B cell (primary cell): ENCODE measurements at regions not wholly inside any gene's neighbourhood (a gene's known extent, or its start where the extent isn't known, plus 50 kb on each side); places are given as distances from the start of the nearest gene placed in this dataset.

Source experiments
- EZH2 ChIP-seq: IDR thresholded peaks from 2 replicates; pipeline ENCODE4 v1.6.1; 2012; ENCODE audit warnings: borderline replicate concordance, low read depth, mild to moderate bottlenecking, moderate library complexity, low read length; ENCODE audit not compliant: insufficient read depth, poor library complexity, severe bottlenecking
- TF ChIP-seq, protein P1 (sequence below): fragments of 200-600 bp; IDR thresholded peaks from one replicate; pipeline ENCODE4 v1.8.0; 2022; ENCODE audit warnings: antibody characterized with exemption, mild to moderate bottlenecking

GRCh38 chr13:94813920-94814475 is 101.7 kb upstream of the SOX21 start:
- no peak for TF ChIP-seq EZH2
- TF ChIP-seq, protein P1, sequence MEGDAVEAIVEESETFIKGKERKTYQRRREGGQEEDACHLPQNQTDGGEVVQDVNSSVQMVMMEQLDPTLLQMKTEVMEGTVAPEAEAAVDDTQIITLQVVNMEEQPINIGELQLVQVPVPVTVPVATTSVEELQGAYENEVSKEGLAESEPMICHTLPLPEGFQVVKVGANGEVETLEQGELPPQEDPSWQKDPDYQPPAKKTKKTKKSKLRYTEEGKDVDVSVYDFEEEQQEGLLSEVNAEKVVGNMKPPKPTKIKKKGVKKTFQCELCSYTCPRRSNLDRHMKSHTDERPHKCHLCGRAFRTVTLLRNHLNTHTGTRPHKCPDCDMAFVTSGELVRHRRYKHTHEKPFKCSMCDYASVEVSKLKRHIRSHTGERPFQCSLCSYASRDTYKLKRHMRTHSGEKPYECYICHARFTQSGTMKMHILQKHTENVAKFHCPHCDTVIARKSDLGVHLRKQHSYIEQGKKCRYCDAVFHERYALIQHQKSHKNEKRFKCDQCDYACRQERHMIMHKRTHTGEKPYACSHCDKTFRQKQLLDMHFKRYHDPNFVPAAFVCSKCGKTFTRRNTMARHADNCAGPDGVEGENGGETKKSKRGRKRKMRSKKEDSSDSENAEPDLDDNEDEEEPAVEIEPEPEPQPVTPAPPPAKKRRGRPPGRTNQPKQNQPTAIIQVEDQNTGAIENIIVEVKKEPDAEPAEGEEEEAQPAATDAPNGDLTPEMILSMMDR = no peak
